Aorta (tissue), 5 donors: ENCODE measurements at regions not wholly inside any gene's neighbourhood (a gene's known extent, or its start where the extent isn't known, plus 50 kb on each side); places are given as distances from the start of the nearest gene placed in this dataset.
A peak's percentile ranks its signal among the peaks of the same experiment; 100 is the strongest.

Source experiments
- ATAC-seq: fragments of 200-7000 bp; cut with Tn5 transposase; one replicate; pipeline ENCODE4 v1.9.1; 2022; ENCODE audit warnings: moderate library complexity; ENCODE audit not compliant: low FRiP score
- DNase-seq, 2 donors: peaks; one replicate each; pipeline ENCODE4 v3.0.0-alpha.2; 2020
- H3K27ac ChIP-seq, 2 donors: one replicate each; pipeline ENCODE4 v1.5.1; 2013; ENCODE audit warnings: low read length in 2 of 2, mild to moderate bottlenecking in 2 of 2, moderate library complexity in 2 of 2, control low read depth in 1 of 2, inconsistent platforms in 1 of 2, low read depth in 1 of 2
- H3K27me3 ChIP-seq, 2 donors: one replicate each; pipeline ENCODE4 v1.6.1; 2013; ENCODE audit warnings: control low read depth in 1 of 2, low read length in 1 of 2, mild to moderate bottlenecking in 1 of 2, moderate library complexity in 1 of 2; ENCODE audit not compliant: insufficient read depth in 2 of 2, control insufficient read depth in 1 of 2
- H3K36me3 ChIP-seq, 2 donors: one replicate each; pipeline ENCODE4 v1.6.1; 2013; ENCODE audit warnings: control low read depth in 1 of 2, low read length in 1 of 2, mild to moderate bottlenecking in 1 of 2; ENCODE audit not compliant: insufficient read depth in 2 of 2, control insufficient read depth in 1 of 2
- H3K4me1 ChIP-seq, 2 donors: one replicate each; pipeline ENCODE4 v1.6.1; 2013; ENCODE audit warnings: low read length in 2 of 2, control low read depth in 1 of 2, mild to moderate bottlenecking in 1 of 2, moderate library complexity in 1 of 2; ENCODE audit not compliant: insufficient read depth in 2 of 2, control insufficient read depth in 1 of 2
- H3K4me3 ChIP-seq, 2 donors: one replicate each; pipeline ENCODE4 v1.5.1; 2013; ENCODE audit warnings: low read length in 2 of 2, control low read depth in 1 of 2, mild to moderate bottlenecking in 1 of 2
- H3K9me3 ChIP-seq: one replicate; pipeline ENCODE4 v1.6.1; 2013; ENCODE audit warnings: mild to moderate bottlenecking, low read length; ENCODE audit not compliant: control insufficient read depth
- WGBS, 2 donors: extraction: QIAGEN DNeasy Blood & Tissue Kit; methylation state at CpG; one replicate each; pipeline ENCODE4 v1.1.7; 2013; 5-methylcytosine and 5-hydroxymethylcytosine counted together
- intact Hi-C, 2 donors: fragments of 100-400 bp; cut with DNase I; formaldehyde crosslinking; loops; one replicate each; pipeline versions ENCODE4 v1.14.2 to v1.15.0; 2022
- donor health status: healthy with polysubstance abuse.
- donor health status: Bipolar disorder and iron deficiency.
- donor health status: DM: no; HTN: no; CAD: no.
- donor health status: DM: no; HTN: no; CAD: no.
- donor health status: DM: yes; HTN: yes; CAD: no.

DNA sequence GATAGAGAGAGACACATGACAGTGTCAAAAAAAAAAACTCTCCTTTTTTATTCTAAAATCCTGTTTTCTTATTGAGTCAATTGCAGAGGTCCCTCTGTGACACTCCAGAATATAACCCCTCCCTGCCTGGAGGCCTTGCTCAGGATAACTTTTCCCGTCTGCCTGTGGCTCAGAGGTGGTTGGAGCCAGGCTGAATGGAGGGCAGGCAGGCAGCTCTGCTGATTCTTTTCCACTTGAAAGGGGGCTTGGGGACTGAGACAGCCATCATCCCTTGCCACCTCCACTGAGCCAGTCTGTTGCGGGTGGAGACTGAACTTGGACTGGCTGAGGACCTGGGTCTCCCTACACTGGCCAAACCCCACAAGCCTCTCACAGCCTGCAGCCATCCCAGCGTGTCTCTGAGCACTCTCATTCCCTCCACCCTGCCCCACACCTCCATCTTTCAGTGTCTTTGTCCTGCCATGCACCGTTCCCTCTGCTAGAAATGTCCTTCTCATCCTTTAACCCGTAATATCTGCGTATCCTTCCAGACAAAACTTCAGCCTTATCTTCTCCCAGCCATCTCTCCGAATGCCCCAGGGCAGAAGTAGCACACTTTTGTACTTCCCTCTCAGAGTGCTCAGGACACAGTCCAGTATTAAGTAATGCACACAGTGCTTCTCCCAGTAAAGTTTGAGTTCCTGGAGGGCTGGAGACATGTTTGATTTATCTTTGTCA is 139.9 kb downstream of the CHIC2 start:
- Histone ChIP-seq H3K9me3 (no peaks in the 10 kb centered on the region), H3K27me3 (no peaks in the 10 kb centered on the region), H3K36me3 (no peaks in the 10 kb centered on the region), H3K4me1 (no peaks in the 10 kb centered on the region), H3K27ac (no peak overlapping the region), H3K4me3 (no peak overlapping the region)
- intact Hi-C loops = loop anchor here in 1 of 2 donors (5.0 kb wide), 1 partner anchor 303 kb away; the partner anchor contains the start of gene PDGFRA
- DNase-seq (no peak), ATAC-seq (no peak)
- WGBS, 2 donors = 90 to 91% methylated on average over 7 of the region's 7 CpGs

DNA sequence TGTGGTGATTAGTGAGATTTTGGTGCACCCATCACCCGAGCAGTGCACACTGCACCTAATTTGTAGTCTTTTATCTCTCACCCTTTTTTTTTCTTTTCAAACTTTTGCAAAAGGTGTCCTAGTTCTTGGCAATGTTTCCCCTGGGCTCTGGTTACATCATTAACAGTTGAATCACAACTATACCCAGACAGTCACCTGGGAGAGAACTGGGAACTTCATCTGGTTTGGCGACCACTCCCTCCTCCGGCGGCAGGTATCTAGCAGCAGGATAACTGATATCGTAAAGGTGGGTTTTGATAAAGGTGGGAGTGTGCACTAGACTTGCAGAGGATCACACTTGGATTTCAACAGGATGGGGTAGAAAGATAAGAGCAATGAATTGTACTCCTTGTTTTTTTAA is 140.5 kb downstream of the CHIC2 start:
- H3K36me3 ChIP-seq = no peaks in the 10 kb centered on the region
- intact Hi-C loops = no loop called here
- 92 to 93% methylated on average over 5 of the region's 5 CpGs for WGBS, 2 donors
- no peak overlapping the region for H3K27ac ChIP-seq
- H3K4me3 ChIP-seq = no peak overlapping the region
- no peak for ATAC-seq
- H3K9me3 ChIP-seq = no peaks in the 10 kb centered on the region
- H3K27me3 ChIP-seq = no peaks in the 10 kb centered on the region
- H3K4me1 ChIP-seq = no peaks in the 10 kb centered on the region
- DNase-seq = no peak

DNA sequence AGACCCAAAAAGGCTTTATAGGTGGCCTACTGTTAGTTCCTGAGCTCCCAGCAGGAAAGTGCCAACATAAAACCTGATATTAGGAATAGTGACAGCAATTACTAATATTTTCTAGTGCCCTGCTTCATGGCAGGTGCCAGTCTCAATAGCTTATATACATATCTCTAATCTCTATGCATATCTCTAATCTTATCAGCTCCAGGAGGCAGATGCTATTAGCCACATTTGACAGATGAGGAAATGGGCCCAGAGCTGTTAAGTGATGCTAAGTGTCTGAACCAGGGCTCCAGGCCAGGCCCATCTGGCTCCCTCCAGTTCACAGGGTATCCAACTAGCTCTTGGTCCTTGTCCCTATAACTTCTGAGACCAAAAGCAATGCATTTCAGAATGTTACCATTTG is 142.5 kb downstream of the CHIC2 start:
- intact Hi-C loops = no loop called here
- H3K27ac ChIP-seq = no peak overlapping the region
- no peaks in the 10 kb centered on the region for H3K9me3 ChIP-seq
- no peak overlapping the region for H3K4me3 ChIP-seq
- no peak for DNase-seq
- no peaks in the 10 kb centered on the region for H3K36me3 ChIP-seq
- no peaks in the 10 kb centered on the region for H3K4me1 ChIP-seq
- ATAC-seq = no peak
- no peaks in the 10 kb centered on the region for H3K27me3 ChIP-seq

DNA sequence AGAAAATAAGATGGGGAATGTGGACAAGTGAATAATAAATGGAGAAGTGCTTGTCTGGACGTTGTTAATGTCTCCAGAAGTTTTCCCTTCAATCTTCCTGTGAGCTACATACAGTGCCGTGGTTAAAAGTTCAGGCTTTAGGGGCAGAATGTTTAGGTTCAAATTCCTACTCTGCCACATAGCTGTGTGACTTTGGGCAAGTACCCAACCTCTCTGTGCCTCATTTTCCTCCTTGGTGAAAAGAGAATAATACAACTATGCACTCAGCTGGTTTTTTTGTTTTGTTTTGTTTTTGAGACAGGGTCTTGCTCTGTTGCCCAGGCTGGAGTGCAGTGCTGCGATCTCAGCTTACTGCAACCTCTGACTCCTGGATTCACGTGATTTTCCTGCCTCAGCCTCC is 143.5 kb downstream of the CHIC2 start:
- ATAC-seq (no peak), DNase-seq (no peak)
- Histone ChIP-seq H3K36me3 (no peaks in the 10 kb centered on the region), H3K4me3 (no peak overlapping the region), H3K4me1 (no peaks in the 10 kb centered on the region), H3K27me3 (no peaks in the 10 kb centered on the region), H3K27ac (no peak overlapping the region), H3K9me3 (no peaks in the 10 kb centered on the region)
- intact Hi-C loops = no loop called here
- 91 to 92% methylated on average over 4 of the region's 4 CpGs for WGBS, 2 donors

DNA sequence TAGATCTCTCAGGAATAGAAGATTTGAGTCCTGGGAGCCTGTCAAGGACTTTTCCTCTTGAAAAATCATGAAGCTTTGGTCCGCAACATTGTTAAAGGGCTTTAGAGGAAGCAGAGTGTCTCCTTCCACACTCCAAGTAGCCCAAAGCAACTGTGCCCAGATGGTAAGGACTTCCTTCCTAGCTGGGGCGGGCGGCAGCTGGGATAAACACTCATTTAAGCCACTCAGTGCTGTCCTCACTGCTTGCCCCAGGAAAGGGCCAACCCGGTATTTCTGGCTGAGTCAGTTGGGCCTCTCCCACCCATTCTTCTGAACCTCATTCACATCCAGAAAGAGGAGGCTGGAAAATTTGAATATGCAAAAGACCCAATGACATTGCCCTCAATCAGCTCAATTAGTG is 144.3 kb downstream of the CHIC2 start:
- 77 to 79% methylated on average over 4 of the region's 4 CpGs for WGBS, 2 donors
- no peak overlapping the region for H3K4me3 ChIP-seq
- no peaks in the 10 kb centered on the region for H3K4me1 ChIP-seq
- intact Hi-C loops = no loop called here
- no peak overlapping the region for H3K27ac ChIP-seq
- no peak for DNase-seq
- peaks cover 0 to 2% of the 10 kb centered on the region in 2 donors for H3K36me3 ChIP-seq
- H3K9me3 ChIP-seq = no peaks in the 10 kb centered on the region
- no peak for ATAC-seq
- H3K27me3 ChIP-seq = peaks cover 0 to 3% of the 10 kb centered on the region in 2 donors

DNA sequence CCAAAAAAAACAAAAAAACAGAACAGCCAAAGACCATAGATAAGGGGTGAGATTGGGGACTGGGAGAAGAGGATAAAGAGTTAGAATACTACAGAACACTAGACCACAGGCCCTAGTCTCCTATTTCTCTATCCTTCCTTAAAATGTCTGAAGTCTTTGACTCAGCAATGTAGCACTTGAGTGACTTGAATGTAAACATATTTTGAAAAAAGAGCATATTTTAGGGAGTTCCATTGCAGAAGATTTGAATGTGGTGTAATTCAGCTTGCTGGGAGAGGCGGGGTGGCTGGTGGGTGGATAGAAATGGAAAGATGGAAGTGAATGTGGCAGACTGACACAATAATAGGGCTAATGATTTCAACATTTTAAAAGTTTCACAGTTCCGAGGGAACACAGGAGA is 144.9 kb downstream of the CHIC2 start:
- Histone ChIP-seq H3K4me3 (no peak overlapping the region), H3K4me1 (no peaks in the 10 kb centered on the region), H3K27me3 (peaks cover 0 to 3% of the 10 kb centered on the region in 2 donors), H3K27ac (no peak overlapping the region), H3K36me3 (peaks cover 0 to 2% of the 10 kb centered on the region in 2 donors), H3K9me3 (no peaks in the 10 kb centered on the region)
- intact Hi-C loops = no loop called here
- 81 to 88% methylated on average over 2 of the region's 2 CpGs for WGBS, 2 donors
- DNase-seq (no peak), ATAC-seq (no peak)

DNA sequence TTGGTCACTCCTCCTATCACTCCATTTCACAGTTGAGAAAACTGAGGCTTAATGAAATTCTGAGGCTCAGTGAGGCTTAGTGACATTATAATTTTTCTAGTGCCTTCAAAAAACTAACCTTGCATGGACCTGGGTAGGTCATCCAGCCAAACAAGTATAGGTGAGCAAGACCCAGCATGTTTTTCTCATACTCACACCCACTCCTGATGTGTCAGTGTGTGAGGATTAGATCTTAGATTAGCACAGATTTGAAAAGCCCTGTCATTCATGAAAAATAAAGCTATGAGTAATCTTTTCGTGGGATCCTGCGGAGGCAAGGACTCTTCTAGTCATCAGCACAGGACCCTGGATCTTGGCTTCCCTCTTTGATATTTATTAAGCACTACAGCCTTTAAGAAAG is 146.7 kb downstream of the CHIC2 start:
- intact Hi-C loops = no loop called here
- DNase-seq (no peak), ATAC-seq (no peak)
- no peaks in the 10 kb centered on the region for H3K9me3 ChIP-seq
- H3K4me3 ChIP-seq = no peak overlapping the region
- no peaks in the 10 kb centered on the region for H3K4me1 ChIP-seq
- no peak overlapping the region for H3K27ac ChIP-seq
- 40 to 41% methylated on average over 2 of the region's 2 CpGs for WGBS, 2 donors
- H3K27me3 ChIP-seq = peaks cover 0 to 3% of the 10 kb centered on the region in 2 donors
- peaks cover 0 to 2% of the 10 kb centered on the region in 2 donors for H3K36me3 ChIP-seq

DNA sequence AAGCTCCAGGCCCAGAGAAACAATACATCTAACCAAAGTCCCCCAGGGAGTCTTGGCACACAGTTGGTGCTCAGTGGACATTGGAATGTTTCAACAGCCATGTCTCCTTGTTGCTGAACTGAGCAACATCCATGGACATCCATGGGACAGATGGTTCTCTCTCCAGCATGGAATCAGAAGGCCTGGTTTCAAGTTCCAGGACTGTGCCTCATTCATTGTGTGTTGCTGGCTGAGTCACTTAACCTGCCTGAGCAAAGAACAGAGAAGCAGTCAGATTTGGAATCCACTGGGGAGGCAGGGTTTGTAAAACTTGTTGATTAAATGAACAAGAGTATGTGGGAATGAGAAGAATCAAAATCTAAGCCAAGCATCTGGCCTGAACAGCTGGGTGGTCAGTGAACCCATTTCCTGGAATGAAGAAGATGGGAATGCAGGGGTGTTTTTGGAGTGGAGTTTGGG is 147.9 kb downstream of the CHIC2 start:
- H3K27me3 ChIP-seq = peaks cover 0 to 3% of the 10 kb centered on the region in 2 donors
- H3K27ac ChIP-seq = no peak overlapping the region
- peaks cover 0 to 2% of the 10 kb centered on the region in 2 donors for H3K36me3 ChIP-seq
- no peaks in the 10 kb centered on the region for H3K4me1 ChIP-seq
- no peak for DNase-seq
- intact Hi-C loops = no loop called here
- no peaks in the 10 kb centered on the region for H3K9me3 ChIP-seq
- H3K4me3 ChIP-seq = no peak overlapping the region
- ATAC-seq = no peak

DNA sequence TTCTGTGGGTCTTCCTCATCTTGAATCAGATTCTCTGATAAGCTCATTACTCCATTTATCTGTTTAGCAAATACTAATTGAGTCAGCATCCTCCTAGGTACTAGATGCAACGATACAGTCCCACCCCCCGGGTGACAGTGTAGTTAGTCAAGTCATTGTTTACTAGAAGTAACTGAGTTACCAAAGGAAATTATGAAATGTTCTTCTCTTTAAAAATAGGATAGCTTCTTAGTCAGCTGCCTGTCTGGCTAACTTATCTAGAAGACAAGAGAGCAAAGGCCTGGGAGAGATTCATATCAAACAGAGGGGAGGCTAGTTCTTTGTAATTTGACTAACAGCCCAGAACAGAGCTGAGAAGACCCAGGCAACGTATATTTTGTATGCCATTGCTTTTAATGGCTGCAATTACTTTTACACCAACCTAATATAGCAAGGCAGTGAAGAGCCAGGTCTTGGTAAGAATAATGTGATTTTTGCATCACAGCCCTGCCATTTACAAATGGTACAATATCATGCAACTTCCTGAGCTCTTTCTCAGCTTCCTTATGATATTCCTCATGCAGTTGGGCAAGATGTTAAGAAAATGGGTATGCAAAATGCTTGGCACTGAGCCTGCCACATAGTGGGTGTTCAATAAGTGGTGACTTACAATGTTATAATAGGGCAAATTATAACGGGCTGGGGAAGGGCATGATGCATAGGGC is 149.9 kb downstream of the CHIC2 start:
- peaks cover 0 to 3% of the 10 kb centered on the region in 2 donors for H3K27me3 ChIP-seq
- H3K36me3 ChIP-seq = peaks cover 0 to 2% of the 10 kb centered on the region in 2 donors
- DNase-seq (peak in 1 of 2 donors; percentile 58), ATAC-seq (peak; percentile 22)
- H3K27ac ChIP-seq = no peak overlapping the region
- WGBS, 2 donors = 67 to 70% methylated on average over 4 of the region's 4 CpGs
- H3K4me3 ChIP-seq = no peak overlapping the region
- intact Hi-C loops = no loop called here
- H3K9me3 ChIP-seq = no peaks in the 10 kb centered on the region
- no peaks in the 10 kb centered on the region for H3K4me1 ChIP-seq
